Ectodermal cell (in vitro differentiated cells): ENCODE measurements at regions not wholly inside any gene's neighbourhood (a gene's known extent, or its start where the extent isn't known, plus 50 kb on each side); places are given as distances from the start of the nearest gene placed in this dataset.

Experiments
- H3K27ac ChIP-seq: 2 replicates; pipeline ENCODE4 v1.7.0; 2013; ENCODE audit warnings: mild to moderate bottlenecking, low read depth, low read length; ENCODE audit not compliant: insufficient read depth, poor library complexity, severe bottlenecking
- H3K27me3 ChIP-seq: 2 replicates; pipeline ENCODE4 v1.7.0; 2013; ENCODE audit warnings: mild to moderate bottlenecking, low read length; ENCODE audit not compliant: insufficient read depth, control insufficient read depth, poor library complexity, severe bottlenecking
- H3K36me3 ChIP-seq: one replicate; pipeline ENCODE4 v1.7.0; 2013; ENCODE audit warnings: low read length; ENCODE audit not compliant: control insufficient read depth, insufficient read depth
- H3K4me1 ChIP-seq: one replicate; pipeline ENCODE4 v1.7.0; 2013; ENCODE audit warnings: low read length; ENCODE audit not compliant: control insufficient read depth, insufficient read depth
- H3K4me3 ChIP-seq: 2 replicates; pipeline ENCODE4 v1.7.0; 2013; ENCODE audit warnings: low read depth, low read length, control low read depth; ENCODE audit not compliant: insufficient read depth
- H3K9me3 ChIP-seq: 2 replicates; pipeline ENCODE4 v1.7.0; 2013; ENCODE audit warnings: mild to moderate bottlenecking, low read length, moderate library complexity; ENCODE audit not compliant: control insufficient read depth
- WGBS, 2 experiments: methylation state at CpG; one replicate each; pipeline ENCODE4 v1.1.7; 2013; ENCODE audit warnings: missing lambda C conversion rate in 2 of 2; 5-methylcytosine and 5-hydroxymethylcytosine counted together

- H3K4me1 ChIP-seq, result no peaks in the 10 kb centered on the region
- no peak overlapping the region for H3K4me3 ChIP-seq
- H3K9me3 ChIP-seq, result no peaks in the 10 kb centered on the region
- no peaks in the 10 kb centered on the region for H3K27me3 ChIP-seq
- H3K27ac ChIP-seq, result no peak overlapping the region
- 95% methylated on average over 5 of the region's 5 CpGs for WGBS, 2 experiments
- H3K36me3 ChIP-seq, result no peaks in the 10 kb centered on the region
Observed at GRCh38 chr5:2898661-2899060, 147.2 kb upstream of the IRX2 start.

DNA sequence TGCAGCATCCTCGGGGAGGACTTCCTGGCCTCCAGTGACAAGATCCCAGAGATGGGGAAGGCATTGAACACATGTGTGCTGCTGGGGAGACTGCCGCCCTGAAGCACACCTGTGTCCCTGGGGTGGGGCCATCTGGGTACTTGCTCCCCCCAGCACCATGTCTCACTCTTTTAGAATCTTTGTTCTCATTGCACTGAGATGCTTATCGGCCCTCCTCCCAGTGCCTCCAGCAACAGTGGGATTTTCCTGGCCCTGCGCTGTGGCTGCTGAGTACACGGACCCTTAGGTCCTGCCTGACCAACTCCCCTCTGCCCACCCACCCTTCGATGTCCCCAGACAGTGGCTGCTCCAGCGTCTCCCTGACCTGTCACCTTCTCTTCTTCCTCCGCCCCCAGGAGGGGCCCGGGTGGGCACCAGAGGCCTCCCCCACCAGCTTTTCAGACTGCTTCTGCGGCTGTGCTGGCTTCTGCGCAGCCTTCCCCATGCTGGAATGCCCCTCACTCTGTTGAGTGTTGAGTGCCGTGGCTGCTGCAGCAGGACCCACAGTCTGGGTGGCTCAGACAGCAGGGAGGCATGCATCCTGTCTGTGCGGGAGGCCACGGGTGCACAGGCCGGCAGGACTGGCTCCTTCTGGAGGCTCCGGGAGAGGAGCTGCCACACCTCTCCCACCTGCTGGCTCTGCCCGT is 145.9 kb upstream of the IRX2 start:
- H3K27ac ChIP-seq, result no peak overlapping the region
- WGBS, 2 experiments, result 92 to 94% methylated on average over 17 of the region's 17 CpGs
- H3K27me3 ChIP-seq, result no peaks in the 10 kb centered on the region
- no peaks in the 10 kb centered on the region for H3K36me3 ChIP-seq
- no peak overlapping the region for H3K4me3 ChIP-seq
- H3K4me1 ChIP-seq, result no peaks in the 10 kb centered on the region
- no peaks in the 10 kb centered on the region for H3K9me3 ChIP-seq

- Histone ChIP-seq H3K9me3 (no peaks in the 10 kb centered on the region), H3K27me3 (no peaks in the 10 kb centered on the region), H3K4me1 (no peaks in the 10 kb centered on the region), H3K36me3 (no peaks in the 10 kb centered on the region), H3K27ac (no peak overlapping the region), H3K4me3 (no peak overlapping the region)
- WGBS, 2 experiments, result 92 to 93% methylated on average over 29 of the region's 29 CpGs
Observed at GRCh38 chr5:2896371-2897275, 145.1 kb upstream of the IRX2 start.

GRCh38 chr5:2895876-2896275 is 144.4 kb upstream of the IRX2 start:
- Histone ChIP-seq H3K27me3 (no peaks in the 10 kb centered on the region), H3K27ac (no peak overlapping the region), H3K36me3 (no peaks in the 10 kb centered on the region), H3K4me3 (no peak overlapping the region), H3K9me3 (no peaks in the 10 kb centered on the region), H3K4me1 (no peaks in the 10 kb centered on the region)
- WGBS, 2 experiments, result 94% methylated on average over 6 of the region's 6 CpGs

DNA sequence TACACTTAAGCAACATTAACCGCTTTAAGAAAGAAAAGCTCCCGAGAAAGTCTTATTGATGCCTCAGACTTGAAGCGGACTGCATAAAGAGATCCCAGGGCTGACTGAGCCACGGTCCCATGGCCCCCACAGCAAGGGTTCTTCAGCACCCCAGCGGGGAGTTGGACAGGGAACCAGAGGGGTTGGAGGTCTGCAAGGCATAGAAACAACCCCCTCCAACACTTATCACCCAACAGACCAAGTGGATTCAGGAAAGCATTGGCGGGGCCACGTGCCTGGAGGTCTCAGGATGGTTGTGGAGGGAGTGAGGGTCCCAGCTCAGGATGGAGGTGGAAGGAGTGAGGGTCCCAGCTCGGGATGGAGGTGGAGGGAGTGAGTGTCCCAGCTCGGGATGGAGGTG is 143.7 kb upstream of the IRX2 start:
- no peaks in the 10 kb centered on the region for H3K36me3 ChIP-seq
- WGBS, 2 experiments, result 86 to 88% methylated on average over 9 of the region's 9 CpGs
- H3K9me3 ChIP-seq, result no peaks in the 10 kb centered on the region
- no peaks in the 10 kb centered on the region for H3K4me1 ChIP-seq
- no peak overlapping the region for H3K4me3 ChIP-seq
- H3K27ac ChIP-seq, result no peak overlapping the region
- no peaks in the 10 kb centered on the region for H3K27me3 ChIP-seq

- H3K9me3 ChIP-seq, result no peaks in the 10 kb centered on the region
- H3K36me3 ChIP-seq, result no peaks in the 10 kb centered on the region
- no peak overlapping the region for H3K4me3 ChIP-seq
- no peaks in the 10 kb centered on the region for H3K27me3 ChIP-seq
- no peak overlapping the region for H3K27ac ChIP-seq
- H3K4me1 ChIP-seq, result no peaks in the 10 kb centered on the region
- 91% methylated on average over 11 of the region's 11 CpGs for WGBS, 2 experiments
Observed at GRCh38 chr5:2894736-2895135, 143.3 kb upstream of the IRX2 start.

DNA sequence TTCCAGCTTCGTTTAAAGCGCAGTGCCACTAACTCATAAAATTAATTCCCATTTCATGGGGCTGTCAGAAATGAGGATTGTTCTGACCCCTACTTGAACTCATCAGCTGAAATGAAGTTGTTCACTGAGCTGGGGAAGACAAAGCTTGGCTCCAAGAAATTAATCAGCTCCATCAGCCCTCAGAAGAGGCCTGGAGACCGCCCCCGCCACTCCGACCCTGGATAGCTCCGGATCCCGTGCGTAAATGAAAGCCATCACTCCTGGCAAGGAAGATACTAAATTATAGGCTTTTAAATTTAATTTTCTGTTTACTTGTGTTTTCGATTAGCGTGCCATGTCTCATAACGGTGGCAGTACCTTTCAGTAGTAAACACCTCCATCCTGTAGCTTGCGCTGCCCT is 142.8 kb upstream of the IRX2 start:
- Histone ChIP-seq H3K9me3 (no peaks in the 10 kb centered on the region), H3K27me3 (no peaks in the 10 kb centered on the region), H3K27ac (no peak overlapping the region), H3K36me3 (no peaks in the 10 kb centered on the region), H3K4me1 (no peaks in the 10 kb centered on the region), H3K4me3 (no peak overlapping the region)
- 96 to 98% methylated on average over 12 of the region's 12 CpGs for WGBS, 2 experiments

GRCh38 chr5:2892466-2893000 is 141.1 kb upstream of the IRX2 start:
- Histone ChIP-seq H3K9me3 (no peaks in the 10 kb centered on the region), H3K4me1 (no peaks in the 10 kb centered on the region), H3K27ac (no peak overlapping the region), H3K27me3 (no peaks in the 10 kb centered on the region), H3K36me3 (no peaks in the 10 kb centered on the region), H3K4me3 (no peak overlapping the region)
- 80 to 82% methylated on average over 8 of the region's 8 CpGs for WGBS, 2 experiments

DNA sequence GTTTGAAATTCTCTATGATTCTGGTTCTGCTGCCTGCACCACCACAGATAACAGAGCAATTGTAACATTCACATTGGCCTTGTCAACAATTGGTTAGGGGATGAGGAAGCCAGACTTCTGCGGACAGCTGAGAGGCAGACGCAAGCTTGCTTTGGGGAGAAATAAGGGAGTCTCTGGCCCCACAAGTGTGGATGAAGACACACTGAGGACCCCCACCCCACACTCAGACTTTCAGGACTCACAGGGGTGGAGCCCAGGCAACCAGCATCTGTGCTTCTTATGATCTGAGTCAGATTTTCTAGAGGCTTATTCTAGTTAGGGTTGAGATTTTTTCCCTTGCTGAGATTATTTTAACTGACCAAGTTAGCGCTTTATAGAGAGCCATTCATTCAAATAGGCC is 140.3 kb upstream of the IRX2 start:
- H3K36me3 ChIP-seq, result no peaks in the 10 kb centered on the region
- WGBS, 2 experiments, result 100% methylated on average over 3 of the region's 3 CpGs

GRCh38 chr5:2890011-2890410 is 138.5 kb upstream of the IRX2 start:
- Histone ChIP-seq H3K4me1 (no peaks in the 10 kb centered on the region), H3K4me3 (no peak overlapping the region), H3K27me3 (no peaks in the 10 kb centered on the region), H3K9me3 (no peaks in the 10 kb centered on the region), H3K27ac (no peak overlapping the region), H3K36me3 (no peaks in the 10 kb centered on the region)
- 95 to 97% methylated on average over 14 of the region's 14 CpGs for WGBS, 2 experiments

More for the DNA sequence above, 140.3 kb upstream of the IRX2 start:
- Histone ChIP-seq H3K4me3 (no peak overlapping the region), H3K27ac (no peak overlapping the region), H3K9me3 (no peaks in the 10 kb centered on the region), H3K4me1 (no peaks in the 10 kb centered on the region), H3K27me3 (no peaks in the 10 kb centered on the region)
